Astrocyte (in vitro differentiated cells and primary cell): ENCODE measurements at regions not wholly inside any gene's neighbourhood (a gene's known extent, or its start where the extent isn't known, plus 50 kb on each side); places are given as distances from the start of the nearest gene placed in this dataset.

Experiments
- EZH2 ChIP-seq: IDR thresholded peaks from 2 replicates; pipeline ENCODE4 v1.6.1; 2012; ENCODE audit warnings: mild to moderate bottlenecking, low read length, inconsistent platforms; ENCODE audit not compliant: insufficient read depth
- TF ChIP-seq, protein P1 (sequence below): IDR thresholded peaks from 2 replicates; pipeline ENCODE4 v1.5.1; 2011; ENCODE audit warnings: low read depth, mild to moderate bottlenecking, inconsistent platforms, low read length, moderate library complexity; ENCODE audit not compliant: insufficient read depth

GRCh38 chr6:81999270-81999669 lies 246.8 kb upstream of the TENT5A start:
- TF ChIP-seq, protein P1, sequence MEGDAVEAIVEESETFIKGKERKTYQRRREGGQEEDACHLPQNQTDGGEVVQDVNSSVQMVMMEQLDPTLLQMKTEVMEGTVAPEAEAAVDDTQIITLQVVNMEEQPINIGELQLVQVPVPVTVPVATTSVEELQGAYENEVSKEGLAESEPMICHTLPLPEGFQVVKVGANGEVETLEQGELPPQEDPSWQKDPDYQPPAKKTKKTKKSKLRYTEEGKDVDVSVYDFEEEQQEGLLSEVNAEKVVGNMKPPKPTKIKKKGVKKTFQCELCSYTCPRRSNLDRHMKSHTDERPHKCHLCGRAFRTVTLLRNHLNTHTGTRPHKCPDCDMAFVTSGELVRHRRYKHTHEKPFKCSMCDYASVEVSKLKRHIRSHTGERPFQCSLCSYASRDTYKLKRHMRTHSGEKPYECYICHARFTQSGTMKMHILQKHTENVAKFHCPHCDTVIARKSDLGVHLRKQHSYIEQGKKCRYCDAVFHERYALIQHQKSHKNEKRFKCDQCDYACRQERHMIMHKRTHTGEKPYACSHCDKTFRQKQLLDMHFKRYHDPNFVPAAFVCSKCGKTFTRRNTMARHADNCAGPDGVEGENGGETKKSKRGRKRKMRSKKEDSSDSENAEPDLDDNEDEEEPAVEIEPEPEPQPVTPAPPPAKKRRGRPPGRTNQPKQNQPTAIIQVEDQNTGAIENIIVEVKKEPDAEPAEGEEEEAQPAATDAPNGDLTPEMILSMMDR = no peak
- no peak for TF ChIP-seq EZH2
